ENCODE measurements at regions not wholly inside any gene's neighbourhood (a gene's known extent, or its start where the extent isn't known, plus 50 kb on each side); places are given as distances from the start of the nearest gene placed in this dataset.

- Histone ChIP-seq H3K27ac (no peak overlapping the region), H3K9me3 (no peaks in the 10 kb centered on the region), H3K27me3 (no peaks in the 10 kb centered on the region), H3K4me1 (peaks cover 0 to 11% (median 0%) of the 10 kb centered on the region in 4 donors), H3K36me3 (no peaks in the 10 kb centered on the region), H3K4me3 (no peak overlapping the region)
- intact Hi-C loops (cut with DNase I; ENCODE audit: low total_unique reads) (no loop called here), in situ Hi-C loops (cut with MboI; ENCODE audit: low pct_ligation_motif_present in 1 of 4, low pct_unique_long_range_greater_than_20kb in 1 of 4, low sequenced_read_pairs in 3 of 4) (no loop called here)
- TF ChIP-seq POLR2AphosphoS5 (IDR thresholded peaks at IDR 0.05) = no peak
- no peak for DNase-seq
- 90 to 95% methylated on average over 4 of the region's 4 CpGs for WGBS, 2 donors (ENCODE audit: low coverage in 1 of 2)
These were observed 112.2 kb upstream of the C3orf80 start for GRCh38 chr3:160112996-160113395.

GRCh38 chr3:160114355-160114995 lies 110.7 kb upstream of the C3orf80 start:
- no peaks in the 10 kb centered on the region for H3K4me1 ChIP-seq
- WGBS, 2 donors (ENCODE audit: low coverage in 1 of 2) = 82 to 100% methylated on average over 2 to 9 of the region's 9 CpGs
- no peak overlapping the region for H3K27ac ChIP-seq
- in situ Hi-C loops (cut with MboI; ENCODE audit: low pct_ligation_motif_present in 1 of 4, low pct_unique_long_range_greater_than_20kb in 1 of 4, low sequenced_read_pairs in 3 of 4) (no loop called here), intact Hi-C loops (cut with DNase I; ENCODE audit: low total_unique reads) (no loop called here)
- H3K9me3 ChIP-seq = no peaks in the 10 kb centered on the region
- H3K36me3 ChIP-seq = no peaks in the 10 kb centered on the region
- no peaks in the 10 kb centered on the region for H3K27me3 ChIP-seq
- H3K4me3 ChIP-seq = no peak overlapping the region
- no peak for DNase-seq
- TF ChIP-seq POLR2AphosphoS5 (IDR thresholded peaks at IDR 0.05) = no peak
- no peak for TF ChIP-seq EP300 (IDR thresholded peaks at IDR 0.05; ENCODE audit: low read depth)
- TF ChIP-seq POLR2A (IDR thresholded peaks at IDR 0.05) = no peak
- TF ChIP-seq CTCF (IDR thresholded peaks at IDR 0.05) = no peak

- H3K4me1 ChIP-seq = no peaks in the 10 kb centered on the region
- H3K36me3 ChIP-seq = no peaks in the 10 kb centered on the region
- 67% methylated on average over 2 of the region's 2 CpGs; no CpG with 5 or more reads in 1 of the 2 donors for WGBS, 2 donors (ENCODE audit: low coverage in 1 of 2)
- no peaks in the 10 kb centered on the region for H3K27me3 ChIP-seq
- no peak overlapping the region for H3K27ac ChIP-seq
- in situ Hi-C loops (cut with MboI; ENCODE audit: low pct_ligation_motif_present in 1 of 4, low pct_unique_long_range_greater_than_20kb in 1 of 4, low sequenced_read_pairs in 3 of 4) (no loop called here), intact Hi-C loops (cut with DNase I; ENCODE audit: low total_unique reads) (no loop called here)
- no peak for DNase-seq
- no peak overlapping the region for H3K4me3 ChIP-seq
- H3K9me3 ChIP-seq = no peaks in the 10 kb centered on the region
- TF ChIP-seq POLR2A (IDR thresholded peaks at IDR 0.05) (no peak), EP300 (IDR thresholded peaks at IDR 0.05; ENCODE audit: low read depth) (no peak)
These were observed 109.8 kb upstream of the C3orf80 start for GRCh38 chr3:160115387-160115786.

GRCh38 chr3:160124224-160124623 lies 101.0 kb upstream of the C3orf80 start:
- in situ Hi-C loops (cut with MboI; ENCODE audit: low pct_ligation_motif_present in 1 of 4, low pct_unique_long_range_greater_than_20kb in 1 of 4, low sequenced_read_pairs in 3 of 4) (no loop called here), intact Hi-C loops (cut with DNase I; ENCODE audit: low total_unique reads) (no loop called here)
- H3K27me3 ChIP-seq = no peaks in the 10 kb centered on the region
- H3K27ac ChIP-seq = no peak overlapping the region
- H3K9me3 ChIP-seq = no peaks in the 10 kb centered on the region
- no peaks in the 10 kb centered on the region for H3K4me1 ChIP-seq
- H3K4me3 ChIP-seq = no peak overlapping the region
- DNase-seq = no peak
- no peaks in the 10 kb centered on the region for H3K36me3 ChIP-seq
- no peak for TF ChIP-seq CTCF (IDR thresholded peaks at IDR 0.05)
- no peak for TF ChIP-seq POLR2A (IDR thresholded peaks at IDR 0.05)
- no peak for TF ChIP-seq POLR2AphosphoS5 (IDR thresholded peaks at IDR 0.05)
- TF ChIP-seq EP300 (IDR thresholded peaks at IDR 0.05; ENCODE audit: low read depth) = no peak

- in situ Hi-C loops (cut with MboI; ENCODE audit: low pct_ligation_motif_present in 1 of 4, low pct_unique_long_range_greater_than_20kb in 1 of 4, low sequenced_read_pairs in 3 of 4) = loop anchor here in 1 of 4 donors (25.0 kb wide), 1 partner anchor 88 kb away; no protein-coding TSS in a partner anchor
- H3K27ac ChIP-seq = no peak overlapping the region
These were observed 100.0 kb upstream of the C3orf80 start for GRCh38 chr3:160125258-160125657.

More at GRCh38 chr3:160125258-160125657, 100.0 kb upstream of the C3orf80 start:
- H3K27me3 ChIP-seq = no peaks in the 10 kb centered on the region
- no peaks in the 10 kb centered on the region for H3K4me1 ChIP-seq
- no peaks in the 10 kb centered on the region for H3K9me3 ChIP-seq
- no peak overlapping the region for H3K4me3 ChIP-seq
- intact Hi-C loops (cut with DNase I; ENCODE audit: low total_unique reads) = no loop called here
- 38 to 42% methylated on average over 2 of the region's 2 CpGs for WGBS, 2 donors (ENCODE audit: low coverage in 1 of 2)
- TF ChIP-seq CTCF (IDR thresholded peaks at IDR 0.05) = no peak
- TF ChIP-seq EP300 (IDR thresholded peaks at IDR 0.05; ENCODE audit: low read depth) = no peak
- TF ChIP-seq POLR2AphosphoS5 (IDR thresholded peaks at IDR 0.05) = no peak
- no peak for TF ChIP-seq POLR2A (IDR thresholded peaks at IDR 0.05)
- no peak for DNase-seq
- H3K36me3 ChIP-seq = no peaks in the 10 kb centered on the region

Data from transverse colon (tissue), 4 donors.